Mesodermal cell (in vitro differentiated cells): ENCODE measurements at regions not wholly inside any gene's neighbourhood (a gene's known extent, or its start where the extent isn't known, plus 50 kb on each side); places are given as distances from the start of the nearest gene placed in this dataset.

Source experiments
- H3K27ac ChIP-seq: 2 replicates; pipeline ENCODE4 v1.7.0; 2013; ENCODE audit warnings: mild to moderate bottlenecking, low read depth, low read length, moderate library complexity; ENCODE audit not compliant: severe bottlenecking
- H3K36me3 ChIP-seq: 2 replicates; pipeline ENCODE4 v1.7.1; 2013; ENCODE audit warnings: mild to moderate bottlenecking, low read length, moderate library complexity; ENCODE audit not compliant: control insufficient read depth, insufficient read depth
- H3K4me1 ChIP-seq: one replicate; pipeline ENCODE4 v1.7.1; 2013; ENCODE audit warnings: mild to moderate bottlenecking, low read length; ENCODE audit not compliant: insufficient read depth, control insufficient read depth, poor library complexity, severe bottlenecking
- H3K4me3 ChIP-seq: 2 replicates; pipeline ENCODE4 v1.7.0; 2013; ENCODE audit warnings: low read length, control low read depth, mild to moderate bottlenecking; ENCODE audit not compliant: insufficient read depth, poor library complexity, severe bottlenecking; ENCODE audit errors: extremely low read depth
- H3K9me3 ChIP-seq: 2 replicates; pipeline ENCODE4 v1.7.1; 2013; ENCODE audit warnings: mild to moderate bottlenecking, low read length, moderate library complexity; ENCODE audit not compliant: control insufficient read depth
- WGBS, 2 experiments: methylation state at CpG; one replicate each; pipeline ENCODE4 v1.1.5; 2013; ENCODE audit warnings: missing lambda C conversion rate in 2 of 2; ENCODE audit not compliant: insufficient coverage in 2 of 2; 5-methylcytosine and 5-hydroxymethylcytosine counted together

- no CpG with 5 or more reads among the region's 4 CpGs for WGBS, 2 experiments
Observed at GRCh38 chr12:24057920-24058476, 108.5 kb upstream of the SOX5 start.

GRCh38 chr12:24055747-24056146, 106.3 kb upstream of the SOX5 start:
- Histone ChIP-seq H3K36me3 (no peaks in the 10 kb centered on the region), H3K9me3 (no peaks in the 10 kb centered on the region), H3K4me1 (no peaks in the 10 kb centered on the region), H3K4me3 (no peak overlapping the region), H3K27ac (no peak overlapping the region)
- 100% methylated on average over 1 of the region's 1 CpG; no CpG with 5 or more reads in 1 of the 2 experiments for WGBS, 2 experiments

More at GRCh38 chr12:24057920-24058476, 108.5 kb upstream of the SOX5 start:
- Histone ChIP-seq H3K27ac (no peak overlapping the region), H3K36me3 (no peaks in the 10 kb centered on the region), H3K4me1 (no peaks in the 10 kb centered on the region), H3K4me3 (no peak overlapping the region), H3K9me3 (no peaks in the 10 kb centered on the region)

- Histone ChIP-seq H3K27ac (no peak overlapping the region), H3K4me3 (no peak overlapping the region)
- WGBS, 2 experiments = no CpG with 5 or more reads among the region's 3 CpGs
Observed at GRCh38 chr12:24054416-24054815, 104.9 kb upstream of the SOX5 start.

GRCh38 chr12:24049728-24050127, 100.3 kb upstream of the SOX5 start:
- H3K36me3 ChIP-seq = no peaks in the 10 kb centered on the region
- H3K4me1 ChIP-seq = no peaks in the 10 kb centered on the region
- 80 to 100% methylated on average over 1 of the region's 3 CpGs for WGBS, 2 experiments
- peaks cover 4% of the 10 kb centered on the region for H3K9me3 ChIP-seq
- no peak overlapping the region for H3K27ac ChIP-seq
- H3K4me3 ChIP-seq = no peak overlapping the region

More at GRCh38 chr12:24054416-24054815, 104.9 kb upstream of the SOX5 start:
- no peaks in the 10 kb centered on the region for H3K9me3 ChIP-seq
- no peaks in the 10 kb centered on the region for H3K36me3 ChIP-seq
- H3K4me1 ChIP-seq = no peaks in the 10 kb centered on the region

- H3K36me3 ChIP-seq = no peaks in the 10 kb centered on the region
- no peak overlapping the region for H3K4me3 ChIP-seq
- H3K9me3 ChIP-seq = peaks cover 4% of the 10 kb centered on the region
- no peaks in the 10 kb centered on the region for H3K4me1 ChIP-seq
- no peak overlapping the region for H3K27ac ChIP-seq
- 80% methylated on average over 1 of the region's 3 CpGs; no CpG with 5 or more reads in 1 of the 2 experiments for WGBS, 2 experiments
Observed at GRCh38 chr12:24049101-24049500, 99.6 kb upstream of the SOX5 start.

- Histone ChIP-seq H3K4me1 (no peaks in the 10 kb centered on the region), H3K36me3 (no peaks in the 10 kb centered on the region), H3K27ac (no peak overlapping the region), H3K9me3 (peaks cover 4% of the 10 kb centered on the region), H3K4me3 (no peak overlapping the region)
- no CpG with 5 or more reads among the region's 4 CpGs for WGBS, 2 experiments
Observed at GRCh38 chr12:24048446-24048845, 99.0 kb upstream of the SOX5 start.

- Histone ChIP-seq H3K4me1 (no peaks in the 10 kb centered on the region), H3K36me3 (no peaks in the 10 kb centered on the region), H3K4me3 (no peak overlapping the region), H3K9me3 (peaks cover 4% of the 10 kb centered on the region), H3K27ac (no peak overlapping the region)
- 83 to 92% methylated on average over 3 to 4 of the region's 4 CpGs for WGBS, 2 experiments
Observed at GRCh38 chr12:24047326-24047725, 97.9 kb upstream of the SOX5 start.

GRCh38 chr12:24045816-24046257, 96.4 kb upstream of the SOX5 start:
- Histone ChIP-seq H3K36me3 (no peaks in the 10 kb centered on the region), H3K9me3 (peaks cover 4% of the 10 kb centered on the region), H3K4me1 (no peaks in the 10 kb centered on the region), H3K27ac (peak overlapping the region; percentile 26), H3K4me3 (no peak overlapping the region)
- WGBS, 2 experiments = 86 to 93% methylated on average over 1 to 5 of the region's 5 CpGs

GRCh38 chr12:24044941-24045703, 95.7 kb upstream of the SOX5 start:
- Histone ChIP-seq H3K4me3 (no peak overlapping the region), H3K36me3 (no peaks in the 10 kb centered on the region), H3K4me1 (no peaks in the 10 kb centered on the region), H3K9me3 (peaks cover 4% of the 10 kb centered on the region), H3K27ac (no peak overlapping the region)
- WGBS, 2 experiments = 90 to 100% methylated on average over 2 of the region's 5 CpGs

GRCh38 chr12:24042651-24043050, 93.2 kb upstream of the SOX5 start:
- H3K4me3 ChIP-seq = no peak overlapping the region
- H3K9me3 ChIP-seq = no peaks in the 10 kb centered on the region
- no peaks in the 10 kb centered on the region for H3K36me3 ChIP-seq
- H3K27ac ChIP-seq = no peak overlapping the region
- H3K4me1 ChIP-seq = no peaks in the 10 kb centered on the region

- Histone ChIP-seq H3K4me3 (no peak overlapping the region), H3K36me3 (no peaks in the 10 kb centered on the region), H3K9me3 (no peaks in the 10 kb centered on the region), H3K27ac (no peak overlapping the region), H3K4me1 (no peaks in the 10 kb centered on the region)
- WGBS, 2 experiments = no CpG with 5 or more reads among the region's 1 CpG
Observed at GRCh38 chr12:24039113-24039525, 89.6 kb upstream of the SOX5 start.
